Activated CD8-positive, alpha-beta memory T cell treated with anti-CD3 and anti-CD28 coated beads for 24 hours (primary cell): ENCODE measurements at regions not wholly inside any gene's neighbourhood (a gene's known extent, or its start where the extent isn't known, plus 50 kb on each side); places are given as distances from the start of the nearest gene placed in this dataset.
"Not testable (repeated sequence)": the region's sequence is repeated elsewhere in the genome, so short reads cannot be mapped to it uniquely, and the experiment has no call there.

ENCODE experiments used
- DNase-seq: peaks from one replicate; pipeline ENCODE4 v3.0.0-alpha.2; 2020

DNA sequence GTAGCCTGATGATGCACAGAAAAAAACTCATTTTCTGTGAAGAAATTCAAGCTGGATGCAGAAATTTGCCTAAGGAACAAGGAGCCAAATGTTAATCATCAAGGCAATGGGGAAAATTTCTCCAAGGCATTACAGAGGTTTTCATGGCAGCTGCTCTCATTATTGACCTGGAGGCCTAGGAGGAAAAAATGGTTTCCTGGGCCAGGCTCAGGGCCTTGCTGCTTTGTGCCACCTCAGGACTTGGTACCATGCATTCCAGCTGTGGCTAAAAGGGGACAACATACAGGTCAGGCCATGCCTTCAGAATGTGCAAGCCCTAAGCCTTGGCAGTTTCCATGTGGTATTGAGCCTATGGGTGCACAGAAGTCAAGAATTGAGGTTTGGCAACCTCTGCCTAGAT lies 1320.1 kb upstream of the MIR17HG start:
- no peak for DNase-seq

DNA sequence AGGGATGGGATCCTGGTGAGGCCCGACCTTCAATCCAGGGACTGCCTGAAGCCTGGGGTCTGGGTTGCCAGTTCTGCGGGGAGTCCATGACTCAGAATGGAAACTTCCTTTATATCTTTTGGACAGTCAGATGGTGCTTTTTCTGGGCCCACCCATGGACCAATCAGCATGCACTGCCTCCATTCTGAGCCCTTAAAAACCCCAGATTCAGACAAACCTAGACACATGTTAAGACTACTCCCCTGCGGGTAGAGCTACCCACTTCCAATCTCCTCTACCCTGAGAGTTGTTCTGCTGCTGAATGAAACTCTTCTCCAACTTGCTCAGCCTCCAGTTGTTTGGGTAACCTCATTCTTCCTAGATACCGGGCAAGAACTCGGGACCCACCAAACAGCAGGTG lies 1315.2 kb upstream of the MIR17HG start:
- no peak for DNase-seq

DNA sequence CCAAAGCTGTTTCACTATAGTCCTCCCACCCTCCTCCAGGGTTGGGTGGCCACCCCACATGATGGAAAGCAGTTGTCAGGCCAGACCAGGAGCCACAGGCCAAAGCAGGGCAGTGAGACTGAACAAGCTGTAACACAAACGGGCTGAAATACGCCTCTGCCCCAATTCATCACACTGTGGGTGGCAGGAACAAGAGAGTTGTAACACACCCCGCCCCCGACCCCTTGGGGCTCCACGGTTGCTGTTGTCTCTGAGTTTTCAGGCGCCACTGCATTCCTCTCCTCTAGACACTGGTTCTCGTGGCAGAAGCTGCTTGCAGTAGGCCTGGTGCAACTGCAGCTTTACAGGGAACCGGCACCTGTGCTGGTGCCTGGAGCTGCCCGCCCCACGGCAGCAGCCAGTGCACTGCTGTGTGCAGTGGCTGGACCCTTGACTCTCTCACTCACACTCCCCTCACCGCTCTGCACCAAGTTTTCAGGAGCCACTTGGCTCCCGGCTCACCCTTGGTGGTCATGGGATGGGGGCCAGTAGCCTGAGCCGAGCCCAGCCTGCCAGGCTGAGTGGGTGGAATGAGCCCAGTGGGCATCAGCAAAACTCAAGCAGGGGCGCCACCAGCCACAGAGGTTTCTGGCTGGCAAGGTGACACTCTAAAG lies 1314.5 kb upstream of the MIR17HG start:
- DNase-seq, result no peak

- DNase-seq, result no peak
Measured at GRCh38 chr13:90039516-90039915, 1308.0 kb upstream of the MIR17HG start.

GRCh38 chr13:90047600-90047999 lies 1299.9 kb upstream of the MIR17HG start:
- no peak for DNase-seq

DNA sequence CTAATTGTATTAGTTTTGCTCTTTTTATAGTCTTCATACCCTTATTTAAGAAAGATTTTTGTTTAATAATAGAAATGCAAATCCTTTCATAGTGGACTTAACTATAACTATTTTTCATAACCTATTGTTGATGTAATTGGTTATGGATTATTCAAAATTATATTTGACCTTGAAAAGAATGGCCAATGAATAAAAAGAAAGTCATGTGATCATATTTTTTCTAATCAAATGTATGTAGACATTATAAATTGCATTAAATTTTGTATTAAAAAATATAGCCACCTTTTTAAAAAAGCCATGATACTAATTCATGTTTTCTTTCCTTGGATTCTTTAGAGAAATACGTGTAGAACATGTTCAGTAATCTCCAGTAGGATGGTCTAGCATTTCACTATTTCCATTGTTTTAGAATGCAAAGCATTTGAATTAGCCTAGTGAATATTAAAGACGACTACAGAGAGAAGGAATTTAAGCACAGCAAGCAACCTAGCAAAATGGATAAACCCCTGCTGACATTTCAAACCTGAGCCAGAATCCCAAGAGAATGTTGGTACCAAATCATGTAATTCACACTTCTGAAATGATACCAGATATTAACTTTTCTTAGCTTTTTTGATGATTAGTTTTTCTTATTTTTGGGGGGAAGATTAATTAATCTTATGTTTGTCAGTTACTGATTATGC lies 1297.4 kb upstream of the MIR17HG start:
- no peak for DNase-seq

DNA sequence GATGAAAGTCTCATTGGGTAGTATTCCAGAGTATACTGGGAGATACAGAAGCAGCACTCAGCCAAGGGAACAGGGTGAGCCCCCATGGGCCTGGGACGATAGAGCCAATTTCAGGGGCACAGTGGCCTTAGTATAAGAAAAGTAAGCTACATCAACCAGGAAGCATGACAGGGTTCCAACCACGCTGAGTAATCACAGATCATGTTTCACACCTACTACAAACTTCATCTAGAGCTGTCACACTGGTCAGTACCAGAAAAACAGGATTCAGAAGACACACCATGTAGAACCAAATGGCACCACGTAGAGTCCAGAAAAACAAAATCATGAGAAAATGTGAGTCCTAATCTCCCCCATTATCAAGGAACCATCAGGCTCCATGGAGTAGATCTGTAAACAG lies 1292.4 kb upstream of the MIR17HG start:
- no peak for DNase-seq

- no peak for DNase-seq
Measured at GRCh38 chr13:90055760-90056159, 1291.7 kb upstream of the MIR17HG start.

DNA sequence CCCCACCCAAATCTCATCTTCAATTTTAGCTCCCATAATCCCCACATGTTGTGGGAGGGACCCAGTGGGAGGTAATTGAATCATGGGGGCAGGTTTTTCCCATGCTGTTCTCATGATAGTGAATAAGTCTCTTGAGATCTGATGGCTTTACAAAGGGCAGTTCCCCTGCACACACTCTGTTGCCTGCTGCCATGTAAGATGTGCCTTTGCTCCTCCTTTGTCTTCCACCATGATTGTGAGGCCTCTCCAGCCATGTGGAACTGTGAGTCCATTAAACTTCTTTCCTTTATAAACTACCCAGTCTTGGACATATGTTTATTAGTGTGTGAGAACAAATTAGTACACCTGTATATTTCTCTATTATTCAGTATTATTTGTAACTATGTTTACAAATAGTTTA lies 1283.3 kb upstream of the MIR17HG start:
- DNase-seq, result not testable (repeated sequence)

DNA sequence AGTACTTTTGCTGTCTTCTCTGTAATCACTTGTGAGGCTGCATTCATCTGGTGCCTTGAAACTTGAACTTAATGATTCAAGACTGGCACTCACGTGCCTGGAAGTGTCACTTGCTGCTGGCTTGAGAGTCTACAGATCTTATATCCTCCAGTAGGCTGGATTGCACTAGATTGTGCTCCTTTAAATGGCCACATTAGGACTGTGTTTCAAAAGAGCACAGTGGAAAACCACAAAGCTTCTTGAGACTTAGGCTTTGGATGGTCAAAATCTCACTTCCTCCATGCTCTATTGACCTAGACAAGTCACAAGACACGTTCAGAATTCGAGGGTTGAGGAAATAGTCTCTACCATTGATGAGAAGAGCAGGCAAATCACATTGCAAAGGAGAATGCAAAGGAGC lies 1278.8 kb upstream of the MIR17HG start:
- no peak for DNase-seq

GRCh38 chr13:90070362-90070761 lies 1277.1 kb upstream of the MIR17HG start:
- DNase-seq, result no peak

DNA sequence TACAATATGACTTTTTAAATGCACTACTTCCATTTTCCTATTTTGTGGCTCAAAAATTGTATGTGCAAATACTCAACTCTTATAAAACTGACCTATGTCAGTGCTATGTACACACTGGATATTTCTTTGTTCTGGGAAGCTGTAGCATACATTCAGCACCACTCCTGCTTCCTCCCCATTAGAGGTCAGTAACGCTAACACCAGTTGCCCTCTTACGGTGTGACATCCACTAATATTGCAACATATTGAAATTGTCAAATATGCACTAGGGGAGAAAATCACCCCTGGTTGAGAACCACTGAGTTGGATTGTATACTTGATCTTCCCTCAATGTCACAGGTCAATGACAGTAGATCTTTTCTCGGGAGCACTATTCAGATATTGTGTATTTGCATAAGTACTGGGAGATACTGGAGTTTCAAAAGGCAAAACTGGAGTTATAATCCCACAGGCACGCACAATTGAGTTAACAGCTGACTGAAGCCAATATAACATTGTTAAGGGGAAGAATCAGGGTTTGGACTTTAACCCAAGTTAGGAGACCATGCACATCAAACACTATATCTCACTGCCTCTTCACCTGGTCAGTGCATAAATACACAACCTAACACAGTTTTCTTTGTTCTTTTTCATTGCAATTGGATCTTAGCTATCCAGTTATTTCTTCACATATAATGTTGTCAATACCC lies 1276.5 kb upstream of the MIR17HG start:
- DNase-seq, result no peak

- DNase-seq, result no peak
Measured at GRCh38 chr13:90084684-90085290, 1262.7 kb upstream of the MIR17HG start.

DNA sequence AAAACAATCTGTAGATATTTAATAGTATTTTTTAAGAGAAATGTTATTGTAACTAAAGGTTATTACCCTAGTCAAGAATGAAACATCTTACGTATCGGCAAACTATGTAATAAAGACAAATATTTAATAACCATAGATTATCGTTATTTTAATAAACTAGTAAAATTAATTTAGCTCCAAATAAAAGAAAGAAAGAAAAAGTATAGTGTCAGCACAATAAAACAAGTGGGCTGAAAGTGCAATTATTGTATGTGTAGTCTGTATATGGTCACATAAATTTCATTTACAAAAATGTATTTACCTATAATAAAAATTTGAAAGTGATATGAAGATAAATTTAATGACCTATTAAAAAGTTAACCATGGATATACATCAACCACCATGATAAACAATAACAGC lies 1258.4 kb upstream of the MIR17HG start:
- no peak for DNase-seq

DNA sequence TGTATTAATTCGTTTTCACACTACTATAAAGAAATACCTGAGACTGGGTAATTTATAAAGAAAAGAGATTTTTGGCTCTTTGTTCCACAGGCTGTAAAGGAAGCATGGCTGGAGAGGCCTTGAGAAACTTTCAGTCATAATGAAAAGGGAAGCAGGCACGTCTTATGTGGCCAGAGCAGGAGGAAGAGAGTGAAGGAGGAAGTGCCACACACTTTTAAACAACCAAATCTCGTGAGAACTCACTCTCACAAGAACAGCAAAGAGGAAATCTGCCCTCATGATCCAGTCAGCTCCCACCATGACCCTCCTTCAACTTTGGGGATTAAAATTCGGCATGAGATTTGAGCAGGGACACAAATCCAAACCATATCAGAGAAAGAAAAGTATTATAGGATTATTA lies 1255.9 kb upstream of the MIR17HG start:
- DNase-seq, result no peak

DNA sequence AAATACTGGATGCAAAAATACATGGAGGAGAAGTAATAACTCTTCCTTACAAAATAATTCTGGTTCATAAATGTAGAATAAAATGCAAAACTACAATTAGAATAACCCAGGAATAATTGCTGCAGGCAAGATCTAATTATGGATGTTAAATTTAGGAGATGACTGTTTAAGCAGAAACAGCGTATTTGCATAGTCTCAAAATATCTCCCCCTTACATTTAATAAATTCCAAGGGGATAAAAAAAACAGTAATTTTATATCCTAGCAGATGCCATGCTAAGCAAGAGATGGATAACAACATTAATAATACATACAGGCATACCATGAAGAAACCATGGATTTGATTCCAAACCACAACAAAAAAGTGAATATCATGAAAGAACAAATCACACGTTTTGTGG lies 1253.1 kb upstream of the MIR17HG start:
- DNase-seq, result no peak

DNA sequence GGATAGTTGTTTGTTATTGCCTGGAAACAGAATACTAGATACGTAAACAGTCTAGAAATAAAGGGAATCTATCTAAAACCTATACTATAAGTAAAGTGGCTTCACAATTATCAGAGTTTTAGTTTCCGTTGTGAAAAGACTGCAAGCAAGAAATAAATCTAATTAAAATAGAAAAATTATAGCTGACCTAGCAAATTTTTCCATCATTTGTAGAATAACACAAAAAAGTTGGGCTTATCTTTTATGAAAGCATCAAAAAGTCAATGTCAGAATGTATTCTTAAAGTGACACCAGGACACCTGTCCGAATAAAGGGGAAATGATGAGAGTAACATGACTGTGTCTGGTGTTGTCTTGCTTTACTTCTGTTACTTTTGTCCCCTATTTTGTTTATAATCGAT lies 1248.9 kb upstream of the MIR17HG start:
- DNase-seq, result no peak

GRCh38 chr13:90099847-90100246 lies 1247.6 kb upstream of the MIR17HG start:
- DNase-seq, result no peak

DNA sequence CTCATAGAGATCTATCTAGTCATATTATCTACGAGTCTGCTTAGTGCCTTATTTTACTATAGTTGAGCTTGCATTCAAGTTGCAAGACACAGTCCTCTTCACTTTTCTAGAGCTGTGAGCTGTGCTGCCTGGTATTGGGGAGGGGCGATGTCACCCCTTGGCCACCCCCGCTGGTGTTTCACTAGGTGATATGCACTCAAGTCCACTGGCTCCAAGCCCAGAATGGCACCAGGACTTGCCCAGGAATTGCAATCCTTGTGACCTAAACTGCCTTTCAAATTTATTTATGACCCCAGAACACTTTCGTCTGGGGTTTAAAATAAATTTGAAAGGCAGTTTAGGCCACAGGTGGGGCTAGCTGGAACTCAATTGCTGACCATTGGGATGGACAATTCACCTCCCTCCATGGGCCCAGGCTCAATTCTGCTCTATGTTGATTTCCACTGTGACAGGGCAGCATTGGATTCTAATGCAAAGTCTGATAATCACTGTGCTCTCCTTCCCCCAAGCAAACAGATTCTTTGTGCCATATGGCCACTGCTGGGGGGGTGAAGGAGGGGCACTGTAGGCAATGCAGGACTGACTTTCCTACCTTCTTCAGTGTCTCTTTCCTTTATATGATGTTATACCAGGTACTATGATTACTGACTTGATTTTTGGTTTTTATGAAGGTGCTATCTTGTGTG lies 1244.2 kb upstream of the MIR17HG start:
- DNase-seq, result no peak

DNA sequence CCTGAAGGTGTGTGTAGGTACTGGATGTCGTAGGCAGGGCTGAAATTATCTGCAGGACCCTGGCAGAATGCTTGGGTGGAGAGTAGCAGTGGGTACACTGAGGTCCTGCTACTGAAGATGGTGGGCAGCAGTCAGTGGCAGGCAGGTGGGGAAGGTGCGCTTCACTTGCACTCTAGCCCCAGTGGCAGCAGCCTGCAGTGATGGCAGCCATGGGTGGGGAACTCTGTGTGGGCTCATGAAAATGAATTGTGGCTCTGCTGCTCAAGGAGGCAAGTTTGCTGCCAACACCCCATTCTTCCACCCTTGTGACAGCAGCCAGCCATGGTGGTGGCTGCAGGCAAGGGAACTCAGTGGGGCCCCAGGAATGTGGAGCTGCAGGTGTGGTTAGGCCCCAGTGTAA lies 1242.7 kb upstream of the MIR17HG start:
- no peak for DNase-seq

DNA sequence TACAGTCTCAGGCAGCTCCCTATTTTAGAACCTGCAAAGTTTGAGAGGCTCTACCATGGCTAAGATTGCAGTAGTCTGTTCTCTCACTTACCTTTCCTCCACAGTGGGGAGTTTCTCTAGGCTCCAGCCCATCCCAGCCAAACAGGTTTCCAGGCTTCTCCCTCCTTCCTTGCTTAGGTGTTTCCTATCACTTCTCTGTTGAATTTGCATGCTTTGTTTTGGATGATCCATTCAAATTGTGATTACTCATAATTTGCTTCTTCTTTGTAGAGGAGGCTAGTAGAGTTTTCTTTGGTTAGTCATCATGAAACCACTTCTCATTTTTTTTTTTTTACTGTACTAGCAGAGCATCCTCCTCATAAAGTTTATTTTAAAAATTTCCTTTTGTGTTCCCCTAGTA lies 1242.2 kb upstream of the MIR17HG start:
- no peak for DNase-seq

DNA sequence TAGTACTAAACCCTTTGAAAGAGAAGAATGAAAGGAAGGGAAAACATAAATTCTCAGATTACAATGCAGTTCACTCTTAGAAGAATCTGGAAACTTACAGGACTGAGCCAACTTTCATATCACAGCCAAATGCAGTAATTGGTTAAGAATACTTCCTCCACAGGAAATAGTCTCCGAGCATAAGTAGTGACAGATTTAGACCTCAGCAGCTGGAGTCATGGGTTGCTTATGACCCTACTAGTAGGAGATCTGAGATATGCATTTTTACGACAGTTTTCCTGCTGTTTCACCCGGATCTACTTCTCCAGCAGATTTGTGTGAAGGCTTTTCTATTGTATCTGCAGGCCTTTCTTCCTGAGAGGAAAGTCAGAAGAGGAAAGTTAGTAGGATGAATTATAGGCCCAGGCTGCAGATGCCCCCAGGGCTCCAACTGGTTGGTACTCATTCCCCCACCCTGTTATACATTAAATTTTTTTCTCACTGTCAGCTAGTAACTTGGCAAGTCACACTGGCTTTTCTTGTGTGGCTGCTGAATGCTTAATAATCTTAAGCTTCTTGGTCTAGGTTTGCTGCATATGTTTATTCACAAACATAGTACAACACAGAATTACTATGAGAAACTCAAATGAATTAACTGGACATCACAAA lies 1241.5 kb upstream of the MIR17HG start:
- no peak for DNase-seq

- no peak for DNase-seq
Measured at GRCh38 chr13:90107661-90108060, 1239.8 kb upstream of the MIR17HG start.
